Esophagus squamous epithelium (tissue), 5 donors: ENCODE measurements at regions not wholly inside any gene's neighbourhood (a gene's known extent, or its start where the extent isn't known, plus 50 kb on each side); places are given as distances from the start of the nearest gene placed in this dataset.

ENCODE experiments used
- DNase-seq: peaks from one replicate; lab custom pipeline; 2025; lab: John Stamatoyannopoulos, UW
- H3K27ac ChIP-seq, 4 donors: fragments of 200-600 bp; sonication (generic); one replicate each; pipeline ENCODE4 v1.5.1; 2016 to 2019; ENCODE audit warnings: mild to moderate bottlenecking in 1 of 4
- H3K27me3 ChIP-seq, 4 donors: fragments of 200-600 bp; sonication (generic); 1 replicate in 3 of 4; 2 replicates in 1 of 4; pipeline versions ENCODE4 v1.5.1 to v1.6.0; 2017 to 2021; ENCODE audit warnings: antibody characterized with exemption in 1 of 4
- H3K36me3 ChIP-seq, 3 donors: fragments of 200-600 bp; sonication (generic); one replicate each; pipeline ENCODE4 v1.5.1; 2016 to 2019
- H3K4me1 ChIP-seq, 3 donors: fragments of 200-600 bp; sonication (generic); one replicate each; pipeline ENCODE4 v1.5.1; 2017 to 2019
- H3K4me3 ChIP-seq, 4 donors: fragments of 200-600 bp; sonication (generic); 1 replicate in 3 of 4; 2 replicates in 1 of 4; pipeline ENCODE4 v1.5.1; 2016 to 2019; ENCODE audit warnings: mild to moderate bottlenecking in 2 of 4, moderate library complexity in 1 of 4
- H3K9me3 ChIP-seq, 3 donors: fragments of 200-600 bp; sonication (generic); one replicate each; pipeline ENCODE4 v1.5.1; 2016 to 2019
- CTCF ChIP-seq, 6 experiments: fragments of 450-650 bp in 4 of 6; fragments of 200-600 bp in 2 of 6; sonication (generic) in 2 of 6; IDR thresholded peaks; one replicate each; pipeline ENCODE4 v1.5.1; 2016 to 2019; ENCODE audit warnings: antibody characterized with exemption in 6 of 6, mild to moderate bottlenecking in 4 of 6, moderate library complexity in 4 of 6
- POLR2A ChIP-seq, 4 donors: fragments of 450-650 bp; IDR thresholded peaks; one replicate each; pipeline ENCODE4 v1.6.1; 2017; ENCODE audit warnings: antibody characterized with exemption in 4 of 4, mild to moderate bottlenecking in 4 of 4, moderate library complexity in 3 of 4
- WGBS, 2 donors: methylation state at CpG; one replicate each; pipeline ENCODE4 v1.1.5; 2018; 5-methylcytosine and 5-hydroxymethylcytosine counted together
- intact Hi-C: fragments of 100-400 bp; cut with DNase I; formaldehyde crosslinking; loops from one replicate; pipeline ENCODE4 v1.15.0; 2022
- donor health status: DM: yes; HTN: yes; CAD: no.

DNA sequence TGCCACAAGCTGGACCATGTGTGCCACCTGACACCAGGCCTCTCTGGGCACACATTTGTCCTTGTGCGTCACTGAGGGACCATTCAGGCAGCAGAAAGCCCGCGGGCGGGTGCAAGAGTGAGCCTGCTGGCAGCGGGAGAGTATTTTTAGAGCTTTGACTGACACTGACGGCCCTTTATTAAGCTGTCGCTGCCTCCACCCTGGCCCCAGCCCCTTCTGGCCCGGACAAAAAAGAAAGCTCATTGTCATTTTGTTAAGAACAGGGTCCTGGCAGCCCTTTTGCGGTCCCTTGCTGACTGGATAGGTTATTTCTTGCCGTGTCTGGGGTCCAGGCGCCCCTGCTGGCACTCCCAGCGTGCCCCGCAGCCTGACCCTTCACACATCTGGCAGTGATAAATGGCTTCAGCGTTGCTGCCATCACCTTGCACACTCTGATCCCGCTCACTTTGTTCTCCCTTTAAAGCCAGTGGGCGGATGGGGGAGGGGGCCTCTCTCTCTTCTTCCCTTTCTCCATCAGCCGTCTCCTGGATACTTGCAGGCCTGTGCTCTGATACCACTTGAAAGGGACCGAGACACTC, 78.4 kb upstream of the NKD1 start:
- no peaks in the 10 kb centered on the region for H3K36me3 ChIP-seq
- intact Hi-C loops: no loop called here
- peaks cover 4 to 18% (median 13%) of the 10 kb centered on the region in 3 donors for H3K4me1 ChIP-seq
- peaks cover 0 to 54% (median 0%) of the 10 kb centered on the region in 4 donors for H3K27me3 ChIP-seq
- DNase-seq: no peak
- no peak overlapping the region for H3K4me3 ChIP-seq
- H3K27ac ChIP-seq: no peak overlapping the region
- 60 to 68% methylated on average over 10 to 13 of the region's 18 CpGs for WGBS, 2 donors
- TF ChIP-seq CTCF (IDR thresholded peaks at IDR 0.05): no peak
- no peak for TF ChIP-seq POLR2A (IDR thresholded peaks at IDR 0.05)
- H3K9me3 ChIP-seq: no peaks in the 10 kb centered on the region

- intact Hi-C loops: no loop called here
- Histone ChIP-seq H3K4me3 (no peak overlapping the region), H3K27ac (no peak overlapping the region), H3K9me3 (no peaks in the 10 kb centered on the region), H3K27me3 (peaks cover 0 to 60% (median 0%) of the 10 kb centered on the region in 4 donors), H3K4me1 (peaks cover 4 to 18% (median 13%) of the 10 kb centered on the region in 3 donors), H3K36me3 (no peaks in the 10 kb centered on the region)
- DNase-seq: no peak
- 0% methylated on average over 1 of the region's 2 CpGs; no CpG with 5 or more reads in 1 of the 2 donors for WGBS, 2 donors
- TF ChIP-seq POLR2A (IDR thresholded peaks at IDR 0.05) (no peak), CTCF (IDR thresholded peaks at IDR 0.05) (no peak)
These were observed 79.0 kb upstream of the NKD1 start for GRCh38 chr16:50469121-50469743.

GRCh38 chr16:50468749-50469078, 79.5 kb upstream of the NKD1 start:
- H3K27me3 ChIP-seq: peaks cover 0 to 65% (median 0%) of the 10 kb centered on the region in 4 donors
- DNase-seq: no peak

DNA sequence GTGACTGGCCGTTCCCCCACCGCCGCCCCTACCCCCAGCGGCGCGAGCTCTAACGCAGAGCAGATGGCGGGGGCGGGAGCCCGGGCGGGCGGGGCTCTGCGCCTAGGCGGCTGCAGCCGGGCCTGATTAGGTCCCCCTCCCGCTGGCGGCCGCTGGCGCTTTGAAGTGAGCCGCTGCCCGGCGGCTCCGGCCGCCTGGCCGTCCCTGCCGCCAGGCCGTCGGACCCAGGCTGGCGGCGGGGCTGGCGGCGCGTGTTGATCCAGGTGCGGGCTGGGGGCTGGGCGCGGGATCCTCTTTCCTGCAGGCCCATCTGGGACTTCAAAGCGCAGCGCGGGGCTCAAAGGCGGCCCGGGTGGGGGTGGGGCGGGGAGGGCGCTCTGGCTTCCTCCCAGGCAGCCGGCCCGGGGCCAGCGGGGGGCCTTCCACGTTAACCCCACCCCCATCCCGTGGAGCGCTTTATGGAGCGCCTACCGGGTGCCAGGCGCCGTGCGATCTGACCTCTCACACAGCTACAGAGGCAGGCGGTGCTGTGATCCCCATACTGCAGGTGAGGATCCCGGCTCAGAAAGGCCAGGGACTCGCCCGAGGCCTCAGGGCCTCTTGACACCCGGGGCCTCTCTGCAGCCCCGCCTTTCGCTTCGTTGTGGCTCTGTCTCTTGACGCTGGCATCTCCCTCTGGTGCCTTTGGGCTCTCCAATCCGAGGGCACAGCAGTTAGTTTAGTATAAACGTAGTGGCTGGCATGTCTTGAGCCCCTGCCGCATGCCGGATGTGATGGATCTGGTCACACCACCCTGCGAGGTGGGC, 80.0 kb upstream of the NKD1 start:
- WGBS, 2 donors: 23 to 40% methylated on average over 1 to 12 of the region's 68 CpGs

More at GRCh38 chr16:50468749-50469078, 79.5 kb upstream of the NKD1 start:
- no peak overlapping the region for H3K27ac ChIP-seq
- WGBS, 2 donors: 79 to 85% methylated on average over 4 to 7 of the region's 7 CpGs
- no peaks in the 10 kb centered on the region for H3K36me3 ChIP-seq
- no peaks in the 10 kb centered on the region for H3K9me3 ChIP-seq
- TF ChIP-seq POLR2A (IDR thresholded peaks at IDR 0.05) (no peak), CTCF (IDR thresholded peaks at IDR 0.05) (no peak)
- no peak overlapping the region for H3K4me3 ChIP-seq
- intact Hi-C loops: no loop called here
- peaks cover 4 to 18% (median 13%) of the 10 kb centered on the region in 3 donors for H3K4me1 ChIP-seq

More for the DNA sequence above, 80.0 kb upstream of the NKD1 start:
- intact Hi-C loops: no loop called here
- Histone ChIP-seq H3K36me3 (no peaks in the 10 kb centered on the region), H3K9me3 (no peaks in the 10 kb centered on the region), H3K27me3 (peaks cover 0 to 71% (median 0%) of the 10 kb centered on the region in 4 donors), H3K4me1 (peaks cover 4 to 13% (median 13%) of the 10 kb centered on the region in 3 donors), H3K4me3 (peak overlapping the region; percentile 21 to 65 (median 38)), H3K27ac (no peak overlapping the region)
- DNase-seq: no peak
- TF ChIP-seq POLR2A (IDR thresholded peaks at IDR 0.05) (no peak), CTCF (IDR thresholded peaks at IDR 0.05) (no peak)
